Erythroblast (primary cell): ENCODE measurements at regions not wholly inside any gene's neighbourhood (a gene's known extent, or its start where the extent isn't known, plus 50 kb on each side); places are given as distances from the start of the nearest gene placed in this dataset.

Experiments
- GATA1 ChIP-seq: IDR thresholded peaks from 2 replicates; pipeline ENCODE4 v1.6.1; 2011; ENCODE audit warnings: low read depth, mild to moderate bottlenecking, control low read depth, low read length, moderate library complexity
- POLR2A ChIP-seq: IDR thresholded peaks from 2 replicates; pipeline ENCODE4 v1.6.1; 2011; ENCODE audit warnings: mild to moderate bottlenecking, low read length

DNA sequence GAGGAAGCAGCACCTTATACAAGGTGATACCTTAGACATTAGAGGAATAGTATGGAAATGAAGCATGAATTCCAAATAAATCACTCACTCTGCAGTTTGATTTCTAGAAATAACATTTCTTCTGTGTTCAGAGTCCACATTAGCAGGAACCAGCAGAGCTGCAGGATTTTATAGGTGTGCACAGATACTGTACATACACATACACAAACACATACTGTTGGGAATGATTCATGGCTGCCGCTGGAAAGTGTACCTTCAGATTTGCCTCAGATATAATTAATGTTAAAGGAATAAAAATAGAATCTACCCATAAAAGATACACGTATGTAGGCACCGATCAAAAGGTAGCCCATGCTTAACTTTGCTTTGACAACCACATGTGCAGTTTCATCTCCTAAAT lies 578.1 kb downstream of the CSNK1G3 start:
- TF ChIP-seq POLR2A (no peak), GATA1 (no peak)
